Fibroblast of the conjunctiva (primary cell): ENCODE measurements at regions not wholly inside any gene's neighbourhood (a gene's known extent, or its start where the extent isn't known, plus 50 kb on each side); places are given as distances from the start of the nearest gene placed in this dataset.
"Not testable (repeated sequence)": the region's sequence is repeated elsewhere in the genome, so short reads cannot be mapped to it uniquely, and the experiment has no call there.

Experiments used
- DNase-seq: peaks from one replicate; pipeline ENCODE4 v3.0.0-alpha.2; 2010; ENCODE audit warnings: low read depth

DNA sequence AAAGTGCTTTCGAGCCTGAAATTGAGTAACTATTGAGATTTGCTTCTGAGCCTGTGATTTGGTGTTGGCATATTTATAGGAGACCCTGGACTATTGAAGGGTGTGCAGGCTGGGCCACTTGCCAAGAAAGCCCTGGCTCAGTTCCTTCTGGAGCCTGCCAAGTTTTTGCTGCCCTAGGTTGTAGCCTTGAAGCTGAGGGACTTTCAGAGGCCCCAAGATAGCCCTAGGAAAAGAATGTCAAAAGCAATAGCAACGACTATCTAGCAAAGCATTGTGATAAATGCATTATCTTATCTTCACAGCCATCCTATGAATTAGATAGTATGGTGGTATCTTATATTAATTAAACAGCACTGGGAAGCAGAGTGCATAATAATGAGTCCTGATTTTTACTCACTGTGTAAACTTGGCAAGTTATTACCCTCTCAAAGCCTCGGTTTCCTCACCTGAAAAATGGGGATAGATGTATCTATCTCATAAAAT lies 473.7 kb upstream of the PODXL start:
- no peak for DNase-seq

DNA sequence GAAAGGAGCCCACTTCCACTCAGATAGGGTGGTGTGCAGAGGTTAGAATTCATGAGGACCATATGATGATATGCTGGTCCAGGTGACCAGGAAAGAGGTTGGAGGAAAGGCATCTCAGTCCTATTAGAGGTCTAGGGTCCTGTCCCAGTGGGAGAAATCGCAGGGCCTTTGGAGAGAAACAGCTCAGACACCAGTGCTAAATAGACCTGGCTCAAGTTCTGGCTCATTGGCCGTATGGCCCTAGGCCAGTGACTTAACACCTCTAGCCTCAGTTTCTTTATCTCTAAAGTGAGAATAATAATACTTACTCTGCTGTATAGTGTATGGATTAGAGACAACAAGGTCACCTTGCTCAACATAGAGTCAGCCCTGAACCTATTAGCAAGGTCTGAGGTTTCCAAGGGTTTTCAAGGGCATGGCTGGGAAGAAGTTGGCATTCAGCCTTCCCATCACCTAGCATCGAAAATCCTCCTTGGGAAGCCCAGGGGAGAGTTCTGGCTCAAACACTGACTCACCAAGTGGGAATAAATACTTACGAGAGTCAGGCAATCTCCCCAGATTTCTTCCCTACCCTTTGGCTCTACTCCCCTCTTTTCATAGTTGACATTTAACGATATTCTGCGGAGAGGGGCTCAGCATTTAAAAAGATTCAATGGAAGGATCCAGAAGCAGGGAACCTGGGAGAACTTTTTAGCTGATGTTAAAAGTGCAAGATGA lies 473.1 kb upstream of the PODXL start:
- no peak for DNase-seq

DNA sequence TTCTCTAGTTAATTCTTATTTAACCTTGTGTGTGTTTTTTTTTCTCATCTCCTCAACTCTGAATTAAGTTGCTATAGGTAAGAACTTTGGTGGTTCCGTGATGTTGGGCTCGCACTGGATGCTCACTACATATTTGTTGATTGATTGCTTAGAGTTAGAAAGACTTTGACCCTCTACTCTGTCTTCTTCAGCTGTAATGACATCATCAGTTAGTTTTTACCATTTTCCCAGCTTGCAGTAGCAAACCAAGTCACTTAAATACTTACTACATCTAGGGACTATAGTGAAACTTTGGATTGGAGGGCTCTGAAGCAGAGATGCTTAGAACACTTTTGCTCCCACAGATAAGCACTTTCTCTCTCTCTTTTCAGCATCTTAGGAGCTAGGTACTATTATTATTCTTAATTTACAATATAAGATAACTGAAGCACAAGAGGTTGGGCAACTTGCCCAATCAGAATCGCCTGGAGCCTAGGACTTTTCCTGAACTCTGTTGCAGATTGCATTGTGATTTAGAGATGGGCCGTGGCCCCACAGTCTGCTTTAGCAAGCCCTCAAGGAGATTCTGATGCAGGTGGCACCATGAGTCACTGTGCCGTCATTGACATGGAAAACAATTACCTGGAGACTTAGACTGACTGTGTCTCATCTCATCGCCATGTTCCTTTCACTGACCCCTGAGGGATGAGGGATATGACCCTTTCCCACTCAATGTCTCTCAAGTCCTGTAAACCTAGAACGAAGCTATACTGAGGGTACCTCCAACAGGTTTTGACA lies 471.9 kb upstream of the PODXL start:
- no peak for DNase-seq

DNA sequence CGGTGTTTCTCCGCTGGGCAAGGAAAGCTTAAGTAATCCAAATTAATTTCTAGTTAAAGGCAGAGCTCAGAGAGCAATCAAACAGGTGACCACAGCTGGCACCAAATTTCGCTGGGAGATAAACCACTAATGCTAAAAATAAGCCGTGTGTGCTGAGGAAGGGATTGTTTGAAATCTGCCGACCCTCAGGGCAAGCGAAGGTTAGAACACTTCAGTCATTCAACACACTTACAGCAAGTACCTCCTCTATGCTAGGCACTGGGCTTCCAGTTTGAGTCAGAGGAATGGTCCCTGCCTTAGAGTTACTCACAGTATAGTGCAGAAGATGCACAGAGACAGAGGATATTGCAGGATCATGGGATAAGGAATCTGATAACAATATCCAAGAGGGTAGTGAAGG lies 467.9 kb upstream of the PODXL start:
- DNase-seq, result no peak

DNA sequence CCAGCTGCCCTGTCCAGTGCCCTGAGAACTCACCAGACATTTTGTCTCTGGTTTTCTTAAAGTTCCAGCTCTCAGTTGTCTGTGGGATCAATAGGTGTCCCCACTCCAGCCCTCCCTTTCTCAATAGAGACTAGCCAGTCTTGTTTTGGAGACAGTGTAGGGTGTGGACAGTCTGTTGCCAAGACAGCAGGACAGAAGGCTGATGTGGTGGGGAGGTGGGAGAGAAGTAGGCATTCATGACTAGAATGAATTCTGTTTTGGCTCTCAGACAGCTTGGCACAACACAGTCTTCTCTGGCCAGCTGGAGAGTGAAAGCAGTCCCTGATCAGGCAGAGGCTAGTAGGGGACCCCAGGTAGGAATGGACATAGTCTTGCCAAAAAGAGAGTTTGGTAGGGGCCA lies 467.0 kb upstream of the PODXL start:
- DNase-seq, result no peak

DNA sequence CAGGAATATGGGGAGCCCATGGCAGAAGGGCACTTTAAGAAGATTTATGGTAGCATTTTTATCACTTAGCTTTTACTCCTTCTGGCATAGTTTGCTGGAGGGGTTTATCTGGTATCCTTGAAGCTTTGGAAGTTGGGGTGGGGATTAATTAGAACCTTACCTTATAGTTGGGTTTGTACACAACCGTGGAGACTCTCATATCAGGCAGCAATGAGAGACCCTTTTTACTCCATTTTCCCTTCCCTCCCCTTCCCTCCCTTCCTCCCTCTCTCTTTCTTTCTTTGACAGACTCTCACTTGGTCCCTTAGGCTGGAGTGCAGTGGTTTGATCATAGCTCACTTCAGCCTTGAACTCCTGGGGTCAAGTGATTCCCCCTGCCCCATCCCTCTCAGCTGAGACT lies 465.8 kb upstream of the PODXL start:
- DNase-seq, result no peak

DNA sequence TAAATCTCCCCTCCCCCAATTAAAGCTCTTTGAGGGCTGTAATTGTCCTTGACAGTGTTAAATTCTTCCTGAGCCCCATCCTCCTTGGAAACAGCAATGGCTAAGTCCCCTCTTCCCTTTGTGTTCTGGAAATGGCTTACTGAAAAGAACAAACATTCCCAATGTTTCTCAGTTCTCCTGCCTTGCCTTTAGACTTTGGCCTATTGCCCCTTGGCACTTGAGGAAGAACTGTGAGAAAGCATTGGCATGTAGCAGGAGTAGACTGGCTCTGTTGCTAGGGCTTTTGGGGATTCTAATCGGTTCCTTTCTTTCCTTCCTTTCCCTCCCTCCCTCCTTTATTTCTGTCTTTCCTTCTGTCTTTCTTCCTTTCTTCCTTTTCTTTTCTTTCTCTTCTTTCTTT lies 463.3 kb upstream of the PODXL start:
- no peak for DNase-seq

DNA sequence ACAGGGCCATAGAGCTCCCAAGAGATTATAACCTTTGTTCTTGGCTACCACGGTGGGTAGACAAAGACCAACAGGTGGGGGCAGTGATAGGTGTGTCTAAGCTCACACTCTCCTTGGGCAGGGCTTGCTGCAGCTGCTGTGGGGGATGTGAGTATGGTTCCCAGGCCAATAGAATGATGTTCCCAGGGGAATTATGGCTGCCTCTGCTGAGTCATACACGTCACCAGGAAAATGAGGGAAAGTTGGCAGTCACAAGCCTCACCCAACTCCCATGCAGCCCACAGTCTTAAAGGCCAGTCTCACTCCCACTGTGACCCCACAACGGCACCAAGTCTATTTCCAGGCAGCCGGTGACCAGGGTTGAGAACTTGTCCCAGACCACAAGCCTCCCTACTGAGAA lies 453.4 kb upstream of the PODXL start:
- DNase-seq, result no peak

DNA sequence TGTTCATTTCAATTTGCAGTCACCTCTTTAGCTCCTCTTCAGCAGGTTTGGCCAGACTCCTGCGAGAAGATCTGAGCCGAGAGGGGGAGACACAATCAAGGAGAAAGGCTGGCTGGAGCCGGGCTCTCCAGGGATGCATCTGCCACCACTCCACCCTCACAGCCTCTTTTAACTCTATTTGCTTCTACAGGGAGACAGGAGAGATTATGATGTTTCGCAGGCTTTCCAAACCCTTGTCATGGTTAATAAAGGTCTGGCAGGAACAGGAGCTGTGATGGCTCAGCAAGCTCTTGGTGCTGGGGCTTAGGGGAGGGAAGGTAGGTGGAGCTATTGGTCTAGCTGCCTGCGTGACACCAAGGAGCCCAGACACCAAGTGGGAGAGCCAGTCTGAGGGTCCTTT lies 448.1 kb upstream of the PODXL start:
- no peak for DNase-seq

DNA sequence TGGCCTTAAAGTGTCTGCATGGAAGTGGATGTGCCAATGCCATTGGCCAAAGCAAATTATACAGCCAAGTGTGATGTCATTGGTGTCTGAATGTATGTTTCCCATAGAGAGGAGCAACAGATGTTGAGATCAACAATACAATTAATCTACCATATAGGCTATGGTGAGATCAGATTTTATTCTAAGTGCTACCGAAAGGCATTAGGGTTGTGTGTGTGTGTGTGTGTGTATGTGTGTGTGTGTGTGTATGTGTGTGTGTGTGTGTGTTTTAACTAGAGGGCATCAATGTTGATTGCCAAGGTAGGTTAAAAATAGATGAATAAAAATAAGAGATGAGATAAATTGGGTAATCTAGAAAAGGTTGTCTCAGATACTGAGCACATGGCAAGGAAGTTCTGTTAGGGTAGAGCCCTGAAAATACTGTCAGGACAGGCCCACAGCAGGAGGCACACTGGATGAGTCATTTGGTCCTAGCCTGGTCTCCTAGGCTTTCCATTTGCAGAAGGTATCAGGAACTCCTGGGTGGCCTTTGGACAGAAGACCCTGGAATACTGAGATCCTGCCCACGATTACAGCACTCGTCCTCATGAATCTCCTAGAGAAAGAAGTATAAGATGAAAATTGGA lies 446.0 kb upstream of the PODXL start:
- no peak for DNase-seq

DNA sequence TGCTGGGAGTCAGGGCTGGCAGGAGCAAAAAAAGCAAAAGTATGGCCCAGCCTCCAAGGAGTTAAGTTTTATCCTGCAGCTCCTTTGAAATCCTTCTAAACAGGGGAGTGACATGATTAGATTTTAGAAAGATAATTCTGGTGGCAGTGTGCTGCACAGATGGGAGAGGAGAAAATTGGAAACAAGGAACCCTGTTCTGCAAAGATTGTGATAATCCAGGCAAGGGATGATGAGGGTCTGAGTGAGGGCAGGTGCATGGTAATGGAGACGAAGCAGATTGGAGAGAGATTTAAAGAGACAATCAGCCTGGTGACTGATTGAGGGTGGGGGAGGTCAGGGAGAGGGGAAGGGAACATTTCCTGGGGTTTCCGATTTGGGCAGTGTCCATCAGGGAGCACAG lies 444.7 kb upstream of the PODXL start:
- no peak for DNase-seq

DNA sequence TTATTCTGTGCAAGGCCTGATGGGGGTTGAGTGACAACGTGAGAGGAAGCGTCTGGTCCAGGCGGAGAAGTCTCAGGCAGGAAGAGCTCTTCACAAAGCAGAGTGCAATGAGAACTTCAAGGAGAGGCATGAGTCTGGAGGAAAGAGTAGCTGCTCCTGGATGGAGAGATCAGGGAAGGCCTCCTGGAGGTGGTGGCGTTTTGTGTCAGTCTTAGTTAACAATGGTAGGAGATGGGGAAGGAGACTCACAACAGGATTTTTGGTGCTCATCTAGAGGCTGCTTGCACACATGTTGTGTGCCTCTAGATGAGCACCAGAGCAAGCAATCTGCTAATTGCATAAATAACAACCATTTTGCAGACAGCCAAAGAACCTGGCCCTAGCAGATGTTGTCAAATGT lies 442.8 kb upstream of the PODXL start:
- DNase-seq, result no peak

DNA sequence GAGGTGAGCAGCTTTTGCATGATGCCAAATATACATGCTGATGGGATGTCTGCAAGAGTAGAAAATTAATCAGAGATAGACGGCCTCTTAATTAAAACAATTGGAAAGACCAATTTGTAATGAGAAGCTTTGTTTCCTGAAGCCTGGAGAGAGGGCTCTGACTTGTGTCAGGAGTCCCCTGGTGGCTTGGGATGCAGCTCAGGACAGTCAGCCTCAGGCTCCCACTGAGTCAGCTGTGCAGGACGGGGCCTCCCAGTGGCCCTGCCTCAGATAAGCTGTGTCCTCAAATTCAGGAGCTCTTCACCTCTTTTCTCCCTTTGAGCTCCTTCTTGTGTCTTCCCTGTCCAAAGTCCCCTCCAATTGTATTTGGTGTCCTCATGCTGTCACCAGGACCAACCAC lies 438.9 kb upstream of the PODXL start:
- DNase-seq, result no peak

DNA sequence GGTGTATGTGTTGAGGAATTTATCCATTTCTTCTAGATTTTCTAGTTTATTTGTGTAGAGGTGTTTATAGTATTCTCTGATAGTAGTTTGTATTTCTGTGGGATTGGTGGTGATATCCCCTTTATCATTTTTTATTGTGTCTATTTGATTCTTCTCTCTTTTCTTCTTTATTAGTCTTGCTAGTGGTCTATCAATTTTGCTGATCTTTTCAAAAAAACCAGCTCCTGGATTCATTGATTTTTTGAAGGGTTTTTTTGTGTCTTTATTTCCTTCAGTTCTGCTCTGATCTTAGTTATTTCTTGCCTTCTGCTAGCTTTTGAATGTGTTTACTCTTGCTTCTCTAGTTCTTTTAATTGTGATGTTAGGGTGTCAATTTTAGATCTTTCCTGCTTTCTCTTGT lies 424.6 kb upstream of the PODXL start:
- DNase-seq, result not testable (repeated sequence)

DNA sequence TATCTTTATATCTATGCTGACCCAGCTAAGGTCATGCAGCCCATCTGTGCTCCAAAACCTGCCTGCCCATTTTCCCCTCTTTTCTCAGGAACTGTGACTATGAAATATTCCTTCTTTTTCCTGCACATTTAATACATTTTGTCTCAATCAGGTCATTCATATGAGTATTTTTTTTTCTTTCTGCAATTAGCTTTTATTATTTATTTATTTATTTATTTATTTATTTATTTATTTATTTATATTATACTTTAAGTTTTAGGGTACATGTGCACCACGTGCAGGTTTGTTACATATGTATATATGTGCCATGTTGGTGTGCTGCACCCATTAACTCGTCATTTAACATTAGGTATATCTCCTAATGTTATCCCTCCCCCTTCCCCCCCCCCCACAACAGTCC lies 421.7 kb upstream of the PODXL start:
- not testable (repeated sequence) for DNase-seq

DNA sequence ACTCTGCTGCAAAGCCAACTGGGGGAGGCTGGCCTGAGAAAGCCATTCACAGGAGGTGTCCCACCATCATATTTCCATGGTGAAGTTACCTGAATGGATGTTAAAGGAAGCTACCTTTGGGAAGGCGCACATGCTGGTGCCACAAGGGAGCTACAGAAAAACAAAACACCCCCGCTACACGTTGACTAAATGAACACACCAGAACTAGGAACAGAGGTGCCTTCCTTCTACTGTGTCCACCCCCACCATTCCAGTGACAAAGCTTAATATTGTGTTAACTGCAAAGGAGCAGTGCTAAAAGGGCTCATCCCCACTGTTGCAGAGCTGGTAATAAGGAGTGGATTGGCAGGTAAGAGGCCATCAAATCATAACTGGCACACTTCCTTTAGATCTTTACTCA lies 420.0 kb upstream of the PODXL start:
- no peak for DNase-seq

DNA sequence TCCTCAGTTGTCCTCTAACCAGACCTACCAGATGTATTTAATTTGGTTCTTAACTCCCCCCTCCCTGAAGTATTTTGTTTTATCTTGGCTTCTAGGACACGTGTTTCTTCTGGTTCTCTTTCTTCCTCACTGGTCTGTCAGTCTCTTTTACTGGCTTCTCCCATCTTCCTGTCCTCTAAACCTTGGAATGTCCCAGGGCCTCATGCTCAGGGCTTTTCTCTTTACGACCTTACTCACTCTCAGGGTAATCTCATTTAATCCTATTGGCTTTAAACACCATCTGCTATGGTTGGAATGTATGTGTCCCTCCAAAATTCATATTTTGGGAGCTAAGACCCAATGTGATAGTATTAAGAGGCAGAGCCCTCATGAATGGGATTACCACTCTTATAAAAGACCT lies 418.2 kb upstream of the PODXL start:
- no peak for DNase-seq

DNA sequence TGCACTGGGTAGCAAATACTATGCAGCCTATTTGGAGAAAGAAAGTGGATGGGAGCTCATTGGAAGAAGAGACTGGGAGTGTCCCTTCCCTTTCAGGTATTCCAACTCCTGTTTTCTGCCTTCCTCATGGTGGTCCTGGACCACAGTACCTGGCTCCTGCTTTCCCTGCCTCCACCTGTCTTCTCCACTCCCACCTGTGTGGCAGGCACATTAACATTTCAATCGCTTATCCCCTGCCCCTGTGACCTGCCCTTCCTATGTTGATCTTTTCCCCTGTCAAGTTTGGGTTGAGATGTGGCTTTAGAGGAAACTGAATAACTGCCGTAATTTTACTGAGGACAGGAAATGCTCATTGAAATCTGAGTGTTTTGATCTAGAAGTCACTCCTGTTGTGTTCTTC lies 415.8 kb upstream of the PODXL start:
- DNase-seq, result no peak

DNA sequence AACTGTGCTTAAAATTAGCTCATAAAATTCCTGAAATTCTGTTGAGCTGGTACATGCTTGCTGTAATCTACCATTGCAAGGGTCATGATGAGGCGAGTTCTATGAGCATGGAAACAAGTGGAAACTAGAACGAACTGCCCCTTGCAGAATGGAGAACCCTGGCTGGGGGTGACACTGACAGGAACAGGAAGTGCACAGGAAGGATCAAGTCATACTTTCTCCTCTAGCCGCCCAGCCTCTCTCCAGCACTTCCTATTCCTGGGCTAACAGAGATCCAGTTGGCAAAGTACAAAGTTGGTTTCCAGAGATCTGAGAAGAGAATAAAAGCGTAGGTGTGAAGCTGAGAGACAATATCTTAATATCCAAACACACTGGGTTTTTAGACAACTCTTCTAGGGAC lies 414.2 kb upstream of the PODXL start:
- no peak for DNase-seq

DNA sequence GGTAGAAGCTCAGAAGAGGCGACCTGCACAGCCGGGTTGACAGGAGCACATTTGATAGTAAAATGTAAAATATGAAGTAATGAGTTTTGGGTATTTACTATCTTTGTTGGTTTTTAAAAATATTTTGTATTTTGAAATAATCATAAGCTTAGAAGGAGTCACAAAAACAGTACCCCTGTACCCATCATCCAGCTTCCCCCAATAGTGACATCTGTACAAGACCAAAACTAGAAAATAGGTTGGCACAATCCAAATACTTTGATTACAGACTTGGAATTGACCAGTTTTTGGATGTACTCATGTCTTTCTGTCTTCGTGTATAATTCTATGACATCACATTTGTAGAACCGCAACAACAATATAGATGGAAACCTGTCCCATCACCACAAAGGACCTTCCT lies 413.1 kb upstream of the PODXL start:
- DNase-seq, result no peak

DNA sequence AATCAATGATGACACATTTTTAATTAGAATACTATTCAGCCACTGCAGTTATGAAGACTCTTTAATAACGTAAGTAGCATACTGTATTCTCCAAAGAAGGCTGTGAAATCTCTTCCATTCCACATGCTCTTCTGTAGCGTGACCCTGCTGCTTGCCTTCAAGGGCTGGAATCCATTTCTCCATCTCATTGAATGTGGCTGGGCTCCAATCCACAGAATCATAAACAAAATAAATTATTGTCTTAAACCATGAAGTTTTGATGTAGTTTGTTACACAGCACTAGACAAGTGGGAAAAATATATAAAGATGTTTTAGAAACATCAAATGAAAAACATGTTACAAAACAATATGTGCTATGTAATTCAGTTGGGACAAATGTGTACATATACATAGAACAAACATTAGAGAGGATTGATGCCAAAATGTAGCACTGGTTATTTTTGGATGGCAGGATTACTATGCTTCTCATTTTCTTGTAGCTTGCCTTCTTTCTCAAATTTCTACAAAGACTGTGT lies 410.8 kb upstream of the PODXL start:
- DNase-seq, result no peak

DNA sequence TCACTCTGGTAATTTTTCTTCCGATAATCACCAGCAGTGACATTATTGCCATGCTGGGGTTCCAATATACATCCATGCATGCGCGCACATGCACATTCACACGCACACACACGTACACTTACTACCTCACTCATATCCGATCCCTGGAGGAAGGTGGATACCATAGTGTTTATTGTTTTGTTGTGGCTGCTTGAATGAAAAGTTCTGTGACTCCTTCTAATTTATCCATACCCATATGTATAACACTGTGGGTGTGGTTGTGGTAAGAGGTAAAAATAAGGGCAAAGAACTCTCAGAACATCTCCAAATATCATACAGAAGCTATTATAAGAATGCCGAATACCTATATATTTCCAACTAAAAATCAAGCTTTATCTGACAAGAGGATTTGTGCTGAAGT lies 407.8 kb upstream of the PODXL start:
- DNase-seq, result no peak

DNA sequence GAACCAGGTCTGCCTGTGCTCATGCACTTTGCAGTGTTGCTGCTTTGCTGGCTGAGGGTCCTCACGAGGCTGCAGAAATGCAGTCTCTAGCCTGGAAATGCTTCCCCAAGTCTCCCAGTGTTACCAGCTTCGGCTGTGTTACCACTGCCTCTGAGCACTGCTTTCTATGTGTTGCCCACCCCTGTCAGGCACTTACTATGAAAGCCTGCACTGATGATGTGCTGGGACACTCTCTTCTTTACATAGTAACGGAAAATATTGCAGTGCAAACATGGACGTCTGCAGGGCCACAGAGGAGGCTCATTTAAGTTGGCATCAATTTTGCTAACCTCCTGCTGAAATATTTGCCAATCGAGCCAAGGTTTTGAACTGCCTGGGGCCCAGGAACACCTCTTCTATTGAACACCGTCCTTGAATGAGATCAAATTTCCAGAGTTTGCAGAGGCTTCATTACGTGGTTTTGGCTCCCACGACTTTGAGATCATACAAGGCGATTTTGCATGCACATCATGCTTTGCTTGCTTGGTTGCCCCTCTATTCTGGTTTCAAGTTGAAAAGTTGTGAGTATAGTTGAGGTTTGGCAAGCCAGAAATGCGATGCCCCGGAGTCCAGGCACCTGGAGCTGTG lies 404.7 kb upstream of the PODXL start:
- no peak for DNase-seq
